H9 (cell line): ENCODE measurements at regions not wholly inside any gene's neighbourhood (a gene's known extent, or its start where the extent isn't known, plus 50 kb on each side); places are given as distances from the start of the nearest gene placed in this dataset.

Source experiments
- DNase-seq: peaks from one replicate; pipeline ENCODE4 v3.0.0-alpha.2; 2017
- H2AFZ ChIP-seq: one replicate; pipeline ENCODE4 v1.6.1; 2013; ENCODE audit warnings: mild to moderate bottlenecking, low read length, control low read depth, moderate library complexity
- H2AK5ac ChIP-seq: 2 replicates; pipeline ENCODE4 v1.6.1; 2013; ENCODE audit warnings: low read length, control low read depth, mixed read lengths; ENCODE audit not compliant: insufficient read length
- H2BK120ac ChIP-seq: one replicate; pipeline ENCODE4 v1.6.1; 2013; ENCODE audit warnings: low read depth, mild to moderate bottlenecking, low read length, control low read depth, inconsistent platforms; ENCODE audit not compliant: poor library complexity, severe bottlenecking
- H2BK12ac ChIP-seq: 2 replicates; pipeline ENCODE4 v1.6.1; 2013; ENCODE audit warnings: low read length, control low read depth, mixed read lengths, low read depth; ENCODE audit not compliant: insufficient read length
- H2BK15ac ChIP-seq: 2 replicates; pipeline ENCODE4 v1.6.1; 2013; ENCODE audit warnings: low read depth, low read length, control low read depth
- H2BK20ac ChIP-seq: one replicate; pipeline ENCODE4 v1.6.1; 2013; ENCODE audit warnings: low read depth, mild to moderate bottlenecking, low read length, control low read depth, inconsistent platforms; ENCODE audit not compliant: poor library complexity, severe bottlenecking
- H2BK5ac ChIP-seq: 2 replicates; pipeline ENCODE4 v1.6.1; 2013; ENCODE audit warnings: low read length, control low read depth, mixed read lengths; ENCODE audit not compliant: insufficient read length
- H3K14ac ChIP-seq: 2 replicates; pipeline ENCODE4 v1.6.1; 2013; ENCODE audit warnings: low read length, control low read depth; ENCODE audit not compliant: insufficient read depth
- H3K18ac ChIP-seq: 2 replicates; pipeline ENCODE4 v1.6.1; 2013; ENCODE audit warnings: low read depth, mild to moderate bottlenecking, mixed read lengths, low read length, control low read depth; ENCODE audit not compliant: insufficient read length
- H3K23ac ChIP-seq: 2 replicates; pipeline ENCODE4 v1.6.1; 2013; ENCODE audit warnings: low read length, control low read depth, mixed read lengths, low read depth; ENCODE audit not compliant: insufficient read length
- H3K23me2 ChIP-seq: 2 replicates; pipeline ENCODE4 v1.6.1; 2013; ENCODE audit warnings: low read depth, mild to moderate bottlenecking, mixed read lengths, low read length, control low read depth; ENCODE audit not compliant: insufficient read length, poor library complexity, severe bottlenecking
- H3K27ac ChIP-seq: 2 replicates; pipeline ENCODE4 v1.5.1; 2013; ENCODE audit warnings: low read length, control low read depth, mixed read lengths, low read depth; ENCODE audit not compliant: insufficient read length
- H3K27me3 ChIP-seq: 2 replicates; pipeline ENCODE4 v1.6.1; 2013; ENCODE audit warnings: low read length, control low read depth, inconsistent platforms; ENCODE audit not compliant: insufficient read depth
- H3K4ac ChIP-seq: 2 replicates; pipeline ENCODE4 v1.6.1; 2013; ENCODE audit warnings: low read depth, mild to moderate bottlenecking, control low read depth, inconsistent platforms, low read length, moderate library complexity
- H3K4me1 ChIP-seq: 2 replicates; pipeline ENCODE4 v1.6.1; 2013; ENCODE audit warnings: low read length, control low read depth, inconsistent platforms; ENCODE audit not compliant: insufficient read depth
- H3K4me2 ChIP-seq: 2 replicates; pipeline ENCODE4 v1.6.1; 2013; ENCODE audit warnings: low read length, control low read depth, mixed read lengths; ENCODE audit not compliant: insufficient read length, insufficient read depth
- H3K56ac ChIP-seq: 2 replicates; pipeline ENCODE4 v1.6.1; 2013; ENCODE audit warnings: low read depth, mild to moderate bottlenecking, mixed read lengths, low read length, control low read depth; ENCODE audit not compliant: insufficient read length
- H3K79me1 ChIP-seq: 2 replicates; pipeline ENCODE4 v1.6.1; 2013; ENCODE audit warnings: low read depth, mild to moderate bottlenecking, moderate library complexity, low read length, control low read depth, inconsistent platforms; ENCODE audit not compliant: insufficient read depth, poor library complexity, severe bottlenecking
- H3K79me2 ChIP-seq: 2 replicates; pipeline ENCODE4 v1.6.1; 2013; ENCODE audit warnings: low read length, control low read depth, inconsistent platforms; ENCODE audit not compliant: insufficient read depth
- H3K9ac ChIP-seq: 2 replicates; pipeline ENCODE4 v1.6.1; 2013; ENCODE audit warnings: low read length, control low read depth, mixed read lengths; ENCODE audit not compliant: insufficient read length; ENCODE audit errors: extremely low read depth
- H3K9me3 ChIP-seq: one replicate; pipeline ENCODE4 v1.6.1; 2013; ENCODE audit warnings: low read depth, low read length, inconsistent platforms; ENCODE audit not compliant: control insufficient read depth
- H3T11ph ChIP-seq: one replicate; pipeline ENCODE4 v1.6.1; 2013; ENCODE audit warnings: mild to moderate bottlenecking, low read length, control low read depth, inconsistent platforms
- H4K20me1 ChIP-seq: one replicate; pipeline ENCODE4 v1.6.1; 2013; ENCODE audit not compliant: control insufficient read depth, insufficient read length, insufficient read depth
- H4K5ac ChIP-seq: 2 replicates; pipeline ENCODE4 v1.6.1; 2013; ENCODE audit warnings: low read depth, mild to moderate bottlenecking, mixed read lengths, low read length, control low read depth; ENCODE audit not compliant: insufficient read length
- H4K8ac ChIP-seq: replicated peaks from 2 replicates; pipeline ENCODE4 v1.6.1; 2013; ENCODE audit warnings: low read length, control low read depth, mixed read lengths, low read depth; ENCODE audit not compliant: insufficient read length
- H4K91ac ChIP-seq: 2 replicates; pipeline ENCODE4 v1.6.1; 2013; ENCODE audit warnings: low read depth, mild to moderate bottlenecking, moderate library complexity, mixed read lengths, low read length, control low read depth; ENCODE audit not compliant: insufficient read length
- H3K27ac Mint-ChIP-seq, 3 experiments: 2 replicates in 2 of 3; 3 replicates in 1 of 3; pipeline ENCODE4 v1.8.0; 2020 to 2021; ENCODE audit warnings: mixed read lengths in 3 of 3, mild to moderate bottlenecking in 1 of 3, moderate library complexity in 1 of 3
- H3K27me3 Mint-ChIP-seq: 2 replicates; pipeline ENCODE4 v1.8.0; 2021; ENCODE audit warnings: low read depth, mild to moderate bottlenecking, moderate library complexity, mixed read lengths
- H3K36me3 Mint-ChIP-seq, 3 experiments: 2 replicates in 2 of 3; 3 replicates in 1 of 3; pipeline ENCODE4 v1.8.0; 2020 to 2021; ENCODE audit warnings: low read depth in 3 of 3, mixed read lengths in 3 of 3; ENCODE audit not compliant: insufficient read depth in 1 of 3
- H3K4me1 Mint-ChIP-seq, 2 experiments: 2 replicates each; pipeline ENCODE4 v1.8.0; 2020; ENCODE audit warnings: mixed read lengths in 2 of 2
- H3K4me3 Mint-ChIP-seq, 2 experiments: 2 replicates in 1 of 2; 3 replicates in 1 of 2; pipeline ENCODE4 v1.8.0; 2020 to 2021; ENCODE audit warnings: mild to moderate bottlenecking in 2 of 2, mixed read lengths in 2 of 2, moderate library complexity in 1 of 2
- H3K9me3 Mint-ChIP-seq, 2 experiments: 2 replicates in 1 of 2; 3 replicates in 1 of 2; pipeline ENCODE4 v1.8.0; 2020; ENCODE audit warnings: mild to moderate bottlenecking in 2 of 2, mixed read lengths in 2 of 2, moderate library complexity in 1 of 2
- CTCF ChIP-seq: fragments of 200-600 bp; sonication (generic); conservative IDR thresholded peaks from 3 replicates; pipeline ENCODE4 v1.8.0; 2021; ENCODE audit warnings: antibody characterized with exemption, mild to moderate bottlenecking

- Histone ChIP-seq H3K9me3 (no peaks in the 10 kb centered on the region), H3K18ac (no peak overlapping the region), H4K5ac (no peak overlapping the region), H3K14ac (no peak overlapping the region), H3K79me2 (no peaks in the 10 kb centered on the region), H3K56ac (no peak overlapping the region), H3T11ph (no peak overlapping the region), H2AFZ (no peak overlapping the region), H3K23me2 (no peaks in the 10 kb centered on the region), H4K20me1 (no peaks in the 10 kb centered on the region), H2AK5ac (no peak overlapping the region), H4K8ac (no peak overlapping the region), H3K4me1 (no peaks in the 10 kb centered on the region), H3K9ac (no peak overlapping the region), H4K91ac (no peak overlapping the region), H2BK120ac (no peak overlapping the region), H3K27ac (no peak overlapping the region), H3K79me1 (no peaks in the 10 kb centered on the region), H3K4me2 (no peak overlapping the region), H2BK20ac (no peak overlapping the region), H3K27me3 (no peaks in the 10 kb centered on the region), H3K4ac (no peak overlapping the region), H2BK15ac (no peak overlapping the region), H2BK12ac (no peak overlapping the region), H3K23ac (no peak overlapping the region), H2BK5ac (no peak overlapping the region)
- TF ChIP-seq CTCF = no peak
- no peak overlapping the region for H3K27ac Mint-ChIP-seq
- H3K9me3 Mint-ChIP-seq = peaks cover 0 to 7% of the 10 kb centered on the region in 2 experiments; a peak in 3 of 5 replicates
- H3K27me3 Mint-ChIP-seq = peaks cover 2% of the 10 kb centered on the region; the same call in 1 of the 2 replicates
- peaks cover 0 to 8% (median 0%) of the 10 kb centered on the region in 3 experiments; a peak in 1 of 7 replicates for H3K36me3 Mint-ChIP-seq
- no peak for DNase-seq
- H3K4me3 Mint-ChIP-seq = no peak overlapping the region
- H3K4me1 Mint-ChIP-seq = no peaks in the 10 kb centered on the region
These were observed 142.1 kb downstream of the HAO1 start for GRCh38 chr20:7798176-7798575.
